HG03097 (cell line): ENCODE measurements at regions not wholly inside any gene's neighbourhood (a gene's known extent, or its start where the extent isn't known, plus 50 kb on each side); places are given as distances from the start of the nearest gene placed in this dataset.
A peak's percentile ranks its signal among the peaks of the same experiment; 100 is the strongest.
"Not testable (repeated sequence)": the region's sequence is repeated elsewhere in the genome, so short reads cannot be mapped to it uniquely, and the experiment has no call there.

Source experiments
- ATAC-seq: cut with Tn5 transposase; IDR thresholded peaks from one replicate; pipeline ENCODE4 v1.9.1; 2021; ENCODE audit not compliant: unreplicated experiment, low FRiP score

- ATAC-seq = no peak
Measured at GRCh38 chr3:161689584-161690298, 193.1 kb downstream of the OTOL1 start.

DNA sequence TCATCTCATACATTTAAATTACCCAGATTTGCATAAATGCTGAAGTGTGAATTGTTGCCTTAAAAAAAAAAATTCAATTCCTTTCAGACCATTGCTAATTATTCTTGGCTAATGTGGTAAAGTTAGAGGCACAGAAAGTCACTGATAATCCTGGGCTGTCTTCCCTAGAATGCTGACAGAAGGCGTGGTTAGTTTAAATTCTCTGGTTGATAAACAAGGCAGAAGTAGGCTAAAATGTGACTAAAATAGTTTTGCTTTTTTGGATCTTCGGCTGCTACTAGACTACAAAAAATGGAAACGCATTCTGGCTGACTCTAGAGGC, 193.7 kb downstream of the OTOL1 start:
- ATAC-seq = no peak

- no peak for ATAC-seq
Measured at GRCh38 chr3:161691677-161692076, 195.1 kb downstream of the OTOL1 start.

- peak; percentile 41 for ATAC-seq
Measured at GRCh38 chr3:161694682-161695564, 198.3 kb downstream of the OTOL1 start.

DNA sequence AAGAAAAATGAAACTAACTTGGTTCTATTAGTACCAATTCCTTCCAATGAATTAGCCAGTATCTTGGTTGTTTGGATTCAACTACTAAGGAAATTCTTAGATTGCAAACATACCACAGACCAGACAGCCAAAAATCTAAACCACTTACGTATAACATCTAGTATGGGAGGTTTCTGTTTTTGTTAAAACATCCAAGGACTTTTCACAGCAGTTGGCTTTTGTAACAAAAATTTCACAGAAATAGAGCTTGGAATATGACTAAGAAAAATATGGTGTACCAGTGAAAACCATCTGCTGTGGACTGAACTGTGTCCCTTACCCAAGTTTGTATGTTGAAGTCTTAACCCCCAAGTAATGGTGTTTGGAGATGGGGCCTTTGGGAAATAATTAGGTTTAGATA, 199.2 kb downstream of the OTOL1 start:
- ATAC-seq = no peak

DNA sequence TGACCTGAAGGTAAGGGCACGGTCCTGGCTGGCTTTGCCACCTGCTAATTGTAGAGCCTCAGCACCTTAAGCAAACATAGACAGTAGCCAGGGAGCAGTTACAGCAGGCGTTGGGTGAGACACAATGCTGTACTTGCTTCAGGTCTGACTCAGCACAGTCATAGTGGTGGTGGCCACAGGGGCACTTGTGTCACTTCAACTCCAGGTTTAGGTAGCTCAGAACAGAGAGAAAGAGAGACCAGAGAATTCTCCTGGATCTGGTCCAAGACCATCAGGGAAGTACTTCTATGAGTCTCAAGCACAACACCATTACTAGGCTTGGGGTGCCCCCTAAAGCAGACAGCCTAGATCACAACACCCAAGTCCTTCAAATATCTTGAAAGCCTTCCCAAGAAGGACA, 204.4 kb downstream of the OTOL1 start:
- ATAC-seq = peak; percentile 74

GRCh38 chr3:161707253-161707652, 210.6 kb downstream of the OTOL1 start:
- ATAC-seq = not testable (repeated sequence)

DNA sequence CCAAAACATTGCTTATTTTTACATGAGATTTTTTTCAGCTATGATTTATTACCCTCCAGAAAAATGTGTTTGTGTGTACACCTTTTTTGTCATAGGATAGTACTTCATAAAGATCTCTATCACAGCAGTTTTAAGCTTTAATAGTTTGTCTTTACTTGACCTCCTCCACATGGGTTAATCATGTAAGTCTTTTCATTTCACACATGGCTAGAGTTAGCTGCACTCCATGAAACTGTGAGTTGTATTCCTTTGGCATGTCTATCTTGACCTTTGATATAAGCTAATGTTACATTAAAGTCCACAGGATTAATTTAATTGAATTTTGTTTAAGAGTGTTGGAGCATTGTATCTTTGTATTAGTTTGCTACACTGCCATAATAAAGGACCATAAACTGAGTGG, 217.1 kb downstream of the OTOL1 start:
- ATAC-seq = no peak

GRCh38 chr3:161731968-161732367, 235.4 kb downstream of the OTOL1 start:
- no peak for ATAC-seq

- ATAC-seq = no peak
Measured at GRCh38 chr3:161737171-161737570, 240.6 kb downstream of the OTOL1 start.

DNA sequence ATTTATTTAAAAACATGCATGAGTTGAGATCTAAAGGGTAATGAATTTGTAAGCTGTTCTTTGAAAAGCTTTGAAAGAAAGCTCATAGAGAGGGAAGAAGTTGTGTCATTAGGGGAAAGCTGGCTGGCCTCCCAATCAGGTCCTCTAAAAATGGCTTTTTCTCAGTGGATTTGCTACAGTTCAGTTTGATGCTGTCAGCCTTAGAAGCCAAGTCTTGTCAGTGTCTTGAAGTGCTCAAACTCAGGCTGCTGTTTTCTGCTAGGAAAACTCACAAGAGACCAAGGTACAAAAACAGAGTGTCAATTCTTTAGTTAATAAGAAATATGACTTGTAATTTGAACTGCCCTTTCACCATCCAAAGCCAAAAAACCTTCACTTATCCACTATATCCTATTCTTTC, 243.8 kb downstream of the OTOL1 start:
- no peak for ATAC-seq

DNA sequence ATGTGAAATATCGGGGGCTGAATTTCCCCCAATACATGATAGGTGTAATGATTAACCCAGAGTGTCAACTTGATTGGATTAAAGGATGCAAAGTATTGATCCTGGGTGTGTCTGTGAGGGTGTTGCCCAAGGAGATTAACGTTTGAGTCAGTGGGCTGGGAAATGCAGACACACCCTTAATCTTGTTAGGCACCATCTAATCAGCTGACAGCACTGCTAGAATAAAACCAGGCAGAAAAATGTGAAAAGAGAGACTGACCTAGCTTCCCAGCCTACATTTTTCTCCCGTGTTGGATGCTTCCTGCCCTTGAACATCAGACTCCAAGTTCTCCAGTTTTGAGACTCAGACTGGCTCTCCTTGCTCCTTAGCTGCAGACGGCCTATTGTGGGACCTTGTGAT, 247.8 kb downstream of the OTOL1 start:
- no peak for ATAC-seq

GRCh38 chr3:161745741-161746140, 249.1 kb downstream of the OTOL1 start:
- no peak for ATAC-seq

DNA sequence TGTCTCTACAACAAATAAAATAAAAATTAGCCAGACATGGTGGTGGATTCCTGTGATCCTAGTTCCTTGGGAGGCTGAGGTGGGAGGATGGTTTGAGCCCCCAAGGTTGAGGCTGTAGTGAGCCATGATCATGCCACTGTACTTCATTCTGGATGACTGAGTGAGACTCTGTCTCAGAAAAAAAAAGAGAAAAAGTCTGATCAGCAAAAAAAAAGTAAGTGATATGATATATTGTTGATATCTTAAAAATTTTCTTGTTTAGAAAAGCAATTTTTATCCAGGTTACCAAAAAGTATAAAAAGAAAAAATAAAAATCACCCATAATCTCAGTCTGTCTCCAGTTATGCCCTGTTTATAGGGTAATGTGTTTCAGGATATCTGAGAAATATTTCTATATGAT, 251.4 kb downstream of the OTOL1 start:
- ATAC-seq = no peak

DNA sequence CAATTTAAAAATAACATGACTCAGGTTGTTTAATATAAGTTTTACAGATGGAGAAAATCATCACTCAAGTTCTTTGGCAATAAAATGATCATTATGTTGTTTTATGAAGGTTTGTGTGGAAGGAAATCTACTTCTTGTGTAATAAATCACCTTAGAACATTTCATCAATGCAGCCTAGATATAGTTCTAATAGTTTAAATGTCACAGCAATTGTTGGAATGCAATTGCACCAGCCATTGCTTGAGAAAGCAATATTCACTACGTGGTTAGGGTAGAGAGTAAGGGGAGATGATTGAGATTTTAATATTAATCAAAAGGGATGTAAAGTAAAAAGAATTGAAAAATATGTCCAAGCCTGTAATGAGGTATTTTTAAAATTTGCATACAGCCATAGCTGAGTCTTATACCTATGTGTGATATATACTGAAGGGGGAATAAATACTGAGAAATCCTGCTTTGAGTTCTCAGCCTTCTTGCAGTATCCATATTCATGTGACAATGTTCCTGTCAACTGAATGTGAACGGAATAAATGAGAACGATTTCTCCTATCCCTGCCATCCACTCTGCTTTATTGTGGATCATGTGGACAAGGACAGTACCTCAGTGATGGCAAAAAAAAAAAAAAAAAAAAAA, 257.9 kb downstream of the OTOL1 start:
- no peak for ATAC-seq

DNA sequence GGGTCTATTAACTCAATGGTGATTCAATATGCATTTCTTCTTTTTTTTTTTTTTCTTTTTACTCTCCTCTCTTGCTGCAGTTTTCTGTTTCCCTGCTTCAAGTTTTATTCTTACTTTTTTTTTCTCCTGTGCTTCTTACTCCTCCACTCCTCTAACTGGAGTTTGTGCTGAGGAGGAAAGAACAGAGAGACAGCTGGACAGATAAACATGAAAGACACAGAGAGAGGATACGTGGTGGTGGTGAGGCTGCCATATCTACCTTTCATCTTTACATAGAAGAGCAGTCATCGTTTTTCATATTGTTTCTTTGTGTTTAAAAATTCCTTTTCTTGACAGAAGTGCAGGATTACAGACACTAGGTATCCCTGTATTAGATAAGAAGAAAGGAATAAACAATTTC, 262.8 kb downstream of the OTOL1 start:
- no peak for ATAC-seq

DNA sequence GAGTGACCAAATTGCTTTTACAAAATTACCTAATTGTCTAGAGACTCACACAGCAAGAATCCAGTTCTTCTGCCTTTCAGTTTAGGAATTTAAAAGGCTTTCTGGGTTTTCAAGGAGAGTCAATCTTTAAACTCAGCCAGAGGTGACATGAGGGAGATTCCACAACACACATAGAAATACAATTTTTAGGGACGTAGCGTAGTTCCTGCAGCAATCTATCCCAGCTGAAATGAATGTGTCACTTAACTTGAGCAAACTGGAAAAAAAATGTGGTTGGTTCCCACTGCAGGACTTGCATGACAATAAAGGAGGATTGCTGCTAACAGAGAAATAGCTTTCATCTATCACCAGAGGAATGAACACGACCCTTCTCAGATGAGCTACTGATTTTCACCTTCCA, 269.7 kb downstream of the OTOL1 start:
- ATAC-seq = no peak

GRCh38 chr3:161770484-161771386, 274.1 kb downstream of the OTOL1 start:
- peak; percentile 90 for ATAC-seq

- no peak for ATAC-seq
Measured at GRCh38 chr3:161781381-161781780, 284.8 kb downstream of the OTOL1 start.

GRCh38 chr3:161793194-161793930, 296.8 kb downstream of the OTOL1 start:
- ATAC-seq = no peak
